Transverse colon (tissue), 4 donors: ENCODE measurements at regions not wholly inside any gene's neighbourhood (a gene's known extent, or its start where the extent isn't known, plus 50 kb on each side); places are given as distances from the start of the nearest gene placed in this dataset.
"Not testable (repeated sequence)": the region's sequence is repeated elsewhere in the genome, so short reads cannot be mapped to it uniquely, and the experiment has no call there.

Experiments used
- DNase-seq: peaks from one replicate; pipeline ENCODE4 v3.0.0-alpha.2; 2019
- H3K27ac ChIP-seq, 4 donors: fragments of 200-600 bp; sonication (generic); 2 replicates each; pipeline ENCODE4 v1.5.1; 2016 to 2018; ENCODE audit warnings: inconsistent platforms in 4 of 4
- H3K27me3 ChIP-seq: fragments of 200-600 bp; sonication (generic); 2 replicates; pipeline ENCODE4 v1.5.1; 2017; ENCODE audit warnings: inconsistent platforms
- H3K36me3 ChIP-seq, 4 donors: fragments of 200-600 bp; sonication (generic); 2 replicates each; pipeline ENCODE4 v1.5.1; 2017 to 2019; ENCODE audit warnings: inconsistent platforms in 4 of 4
- H3K4me1 ChIP-seq, 4 donors: fragments of 200-600 bp; sonication (generic); 2 replicates each; pipeline ENCODE4 v1.5.1; 2017 to 2020; ENCODE audit warnings: inconsistent platforms in 4 of 4
- H3K4me3 ChIP-seq, 4 donors: fragments of 200-600 bp; sonication (generic); 1 replicate in 1 of 4; 2 replicates in 3 of 4; pipeline versions ENCODE4 v1.5.1 to v1.6.1; 2017 to 2019; ENCODE audit warnings: inconsistent platforms in 4 of 4
- H3K9me3 ChIP-seq, 2 donors: fragments of 200-600 bp; sonication (generic); 2 replicates each; pipeline ENCODE4 v1.5.1; 2017 to 2019; ENCODE audit warnings: inconsistent platforms in 2 of 2
- CTCF ChIP-seq, 5 experiments: fragments of 200-600 bp in 3 of 5; fragments of 450-650 bp in 2 of 5; sonication (generic) in 3 of 5; IDR thresholded peaks; 1 replicate in 2 of 5; 2 replicates in 3 of 5; pipeline ENCODE4 v1.5.1; 2016 to 2017; ENCODE audit warnings: antibody characterized with exemption in 5 of 5, inconsistent platforms in 3 of 5, mild to moderate bottlenecking in 2 of 5, moderate library complexity in 1 of 5
- EP300 ChIP-seq: sonication (generic); formaldehyde crosslinking; IDR thresholded peaks from one replicate; pipeline ENCODE4 v1.6.1; 2017; ENCODE audit warnings: antibody characterized with exemption, low read depth
- POLR2A ChIP-seq: fragments of 450-650 bp; IDR thresholded peaks from one replicate; pipeline ENCODE4 v1.6.1; 2016; ENCODE audit warnings: antibody characterized with exemption, mild to moderate bottlenecking, moderate library complexity
- POLR2AphosphoS5 ChIP-seq, 3 donors: sonication (generic); formaldehyde crosslinking; IDR thresholded peaks; one replicate each; pipeline ENCODE4 v1.6.1; 2016; ENCODE audit warnings: antibody characterized with exemption in 3 of 3
- WGBS, 2 donors: methylation state at CpG; one replicate each; pipeline ENCODE4 v1.1.5; 2018; ENCODE audit warnings: low coverage in 1 of 2; 5-methylcytosine and 5-hydroxymethylcytosine counted together
- in situ Hi-C, 4 donors: fragments of 200-750 bp; cut with MboI; loops; one replicate each; pipeline versions ENCODE4 v1.15.0 to v1.15.1; 2017; ENCODE audit warnings: low sequenced_read_pairs in 3 of 4, low pct_ligation_motif_present in 1 of 4, low pct_unique_long_range_greater_than_20kb in 1 of 4
- intact Hi-C: fragments of 100-400 bp; cut with DNase I; formaldehyde crosslinking; loops from one replicate; pipeline ENCODE4 v1.15.1; 2023; ENCODE audit warnings: low total_unique reads

GRCh38 chr4:188399834-188400233 is 260.6 kb downstream of the TRIML1 start:
- H3K4me1 ChIP-seq, result no peaks in the 10 kb centered on the region
- H3K27ac ChIP-seq, result no peak overlapping the region
- in situ Hi-C loops, result no loop called here

GRCh38 chr4:188400451-188400850 is 261.2 kb downstream of the TRIML1 start:
- Histone ChIP-seq H3K9me3 (no peaks in the 10 kb centered on the region), H3K36me3 (no peaks in the 10 kb centered on the region), H3K27ac (no peak overlapping the region), H3K27me3 (no peaks in the 10 kb centered on the region), H3K4me3 (no peak overlapping the region), H3K4me1 (no peaks in the 10 kb centered on the region)
- intact Hi-C loops, result no loop called here
- 60 to 77% methylated on average over 2 of the region's 2 CpGs for WGBS, 2 donors
- in situ Hi-C loops, result no loop called here
- TF ChIP-seq POLR2A, result no peak
- DNase-seq, result no peak

More at GRCh38 chr4:188399834-188400233, 260.6 kb downstream of the TRIML1 start:
- no peak for DNase-seq
- TF ChIP-seq EP300, result no peak
- no peak for TF ChIP-seq CTCF (IDR thresholded peaks at IDR 0.05)
- TF ChIP-seq POLR2AphosphoS5 (IDR thresholded peaks at IDR 0.05), result no peak
- TF ChIP-seq POLR2A, result no peak
- H3K4me3 ChIP-seq, result no peak overlapping the region
- 56 to 57% methylated on average over 4 to 6 of the region's 6 CpGs for WGBS, 2 donors
- H3K27me3 ChIP-seq, result no peaks in the 10 kb centered on the region
- intact Hi-C loops, result no loop called here
- no peaks in the 10 kb centered on the region for H3K36me3 ChIP-seq
- H3K9me3 ChIP-seq, result no peaks in the 10 kb centered on the region

- no peak for DNase-seq
- Histone ChIP-seq H3K9me3 (no peaks in the 10 kb centered on the region), H3K36me3 (no peaks in the 10 kb centered on the region), H3K4me3 (no peak overlapping the region), H3K4me1 (no peaks in the 10 kb centered on the region), H3K27ac (no peak overlapping the region), H3K27me3 (no peaks in the 10 kb centered on the region)
- TF ChIP-seq CTCF (IDR thresholded peaks at IDR 0.05), result no peak
- no peak for TF ChIP-seq EP300
- TF ChIP-seq POLR2AphosphoS5 (IDR thresholded peaks at IDR 0.05), result no peak
- no peak for TF ChIP-seq POLR2A
- in situ Hi-C loops (no loop called here), intact Hi-C loops (no loop called here)
- WGBS, 2 donors, result 88% methylated on average over 6 of the region's 6 CpGs; no CpG with 5 or more reads in 1 of the 2 donors
Observed at GRCh38 chr4:188403272-188403671, 264.0 kb downstream of the TRIML1 start.

- H3K36me3 ChIP-seq, H3K4me1 ChIP-seq, H3K4me3 ChIP-seq, H3K27me3 ChIP-seq, intact Hi-C loops, DNase-seq, H3K9me3 ChIP-seq, H3K27ac ChIP-seq, in situ Hi-C loops: not testable (repeated sequence)
- 87% methylated on average over 14 of the region's 14 CpGs; no CpG with 5 or more reads in 1 of the 2 donors for WGBS, 2 donors
Observed at GRCh38 chr4:188405071-188405835, 266.0 kb downstream of the TRIML1 start.

GRCh38 chr4:188408244-188409030 is 269.2 kb downstream of the TRIML1 start:
- Histone ChIP-seq H3K4me3 (no peak overlapping the region), H3K27me3 (no peaks in the 10 kb centered on the region)

More at GRCh38 chr4:188408244-188409030, 269.2 kb downstream of the TRIML1 start:
- intact Hi-C loops, result no loop called here
- Histone ChIP-seq H3K9me3 (no peaks in the 10 kb centered on the region), H3K4me1 (no peaks in the 10 kb centered on the region), H3K27ac (no peak overlapping the region), H3K36me3 (no peaks in the 10 kb centered on the region)
- TF ChIP-seq EP300, result no peak
- no peak for TF ChIP-seq POLR2A
- no peak for TF ChIP-seq CTCF (IDR thresholded peaks at IDR 0.05)
- no peak for TF ChIP-seq POLR2AphosphoS5 (IDR thresholded peaks at IDR 0.05)
- in situ Hi-C loops, result no loop called here
- WGBS, 2 donors, result 53 to 76% methylated on average over 6 to 9 of the region's 9 CpGs
- DNase-seq, result no peak
